Kidney tubule cell (primary cell): ENCODE measurements at regions not wholly inside any gene's neighbourhood (a gene's known extent, or its start where the extent isn't known, plus 50 kb on each side); places are given as distances from the start of the nearest gene placed in this dataset.

Experiments used
- DNase-seq: peaks from one replicate; pipeline ENCODE4 v3.0.0-alpha.2; 2018; ENCODE audit warnings: low spot score

GRCh38 chr1:14137411-14138134 lies 437.6 kb downstream of the PRDM2 start:
- peak; percentile 44 for DNase-seq

DNA sequence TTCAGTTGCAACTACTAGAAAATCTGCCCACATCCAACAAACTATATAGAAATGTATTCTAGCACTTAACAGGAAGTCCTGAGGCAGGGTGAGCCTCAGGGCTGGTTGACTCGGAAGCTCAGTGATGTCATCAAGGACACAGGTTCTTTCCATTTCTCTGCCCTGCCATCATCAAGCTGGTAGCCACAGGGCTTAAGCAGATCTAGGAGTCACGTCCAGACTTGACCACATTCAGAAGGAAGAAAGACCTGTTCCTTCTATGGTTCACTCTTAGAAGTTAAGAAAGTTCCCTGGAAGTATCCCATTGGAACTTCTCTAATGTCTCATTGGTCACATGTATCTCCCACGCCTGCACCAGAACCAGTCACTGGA lies 438.1 kb downstream of the PRDM2 start:
- peak; percentile 87 for DNase-seq

DNA sequence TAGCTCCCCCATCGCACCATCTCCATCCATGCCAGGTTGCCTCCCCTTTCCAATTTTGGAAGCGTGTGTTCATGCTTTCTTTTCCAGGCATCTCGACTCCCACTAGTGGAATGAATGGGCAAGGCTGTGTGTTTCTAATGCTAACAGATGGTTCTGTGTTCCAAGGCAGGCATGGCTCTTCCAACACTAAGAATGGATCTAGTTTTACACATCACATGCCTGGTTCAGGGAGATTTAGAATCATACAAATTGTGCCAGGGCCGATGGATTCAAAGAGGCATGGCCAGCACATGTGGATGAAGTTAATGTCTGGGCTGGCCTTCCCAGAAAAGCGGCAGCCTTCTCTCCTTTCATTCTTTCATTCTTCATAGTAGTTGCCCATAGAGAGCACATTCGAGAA lies 438.7 kb downstream of the PRDM2 start:
- DNase-seq = no peak

DNA sequence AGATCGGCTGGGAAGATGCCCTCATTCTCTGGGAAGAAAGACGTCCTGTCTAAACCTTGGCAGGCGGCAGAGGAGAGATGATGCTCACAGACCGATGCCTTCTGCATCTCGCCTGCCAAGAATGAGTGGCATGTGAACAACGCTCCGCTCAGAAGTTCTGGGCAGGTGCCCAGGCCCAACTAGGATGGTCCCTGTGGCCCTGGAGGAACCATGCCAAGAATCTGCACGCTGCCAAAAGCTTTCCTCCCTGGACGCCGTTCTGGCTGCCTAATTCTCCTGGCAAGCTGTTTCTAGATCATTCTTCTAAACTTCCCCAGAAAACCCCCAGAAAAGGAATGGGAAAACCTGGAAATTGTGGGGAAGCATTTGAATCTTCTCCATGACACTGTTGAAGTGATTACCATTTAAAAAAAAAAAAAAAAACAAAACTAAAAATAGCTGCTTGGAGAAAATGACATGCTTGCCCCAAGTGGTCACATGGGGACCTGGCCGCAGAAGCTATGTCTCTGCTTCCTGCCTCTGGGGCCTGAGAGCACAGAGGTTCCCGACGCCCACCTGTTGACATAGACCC lies 440.9 kb downstream of the PRDM2 start:
- DNase-seq = peak; percentile 67

DNA sequence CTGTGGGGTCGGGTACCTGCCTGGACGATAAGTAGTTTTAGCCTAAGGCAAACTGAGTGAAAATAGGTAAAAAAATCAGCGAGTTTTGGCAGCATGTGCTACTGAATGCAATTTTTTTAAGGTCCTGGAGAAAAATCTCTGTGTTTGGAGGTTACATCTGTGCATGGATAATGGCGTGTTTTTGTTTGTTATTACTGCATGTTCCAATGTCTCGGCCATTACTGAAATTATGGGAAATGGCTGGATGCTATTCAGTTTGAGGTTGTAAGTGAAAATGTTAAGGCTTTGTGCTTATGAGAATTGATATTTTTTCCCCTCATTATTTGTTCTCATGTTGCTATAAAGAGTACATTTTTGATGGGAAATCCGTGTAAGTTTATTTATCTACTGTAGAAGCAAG lies 441.7 kb downstream of the PRDM2 start:
- DNase-seq = no peak

GRCh38 chr1:14142397-14143100 lies 442.6 kb downstream of the PRDM2 start:
- DNase-seq = no peak

DNA sequence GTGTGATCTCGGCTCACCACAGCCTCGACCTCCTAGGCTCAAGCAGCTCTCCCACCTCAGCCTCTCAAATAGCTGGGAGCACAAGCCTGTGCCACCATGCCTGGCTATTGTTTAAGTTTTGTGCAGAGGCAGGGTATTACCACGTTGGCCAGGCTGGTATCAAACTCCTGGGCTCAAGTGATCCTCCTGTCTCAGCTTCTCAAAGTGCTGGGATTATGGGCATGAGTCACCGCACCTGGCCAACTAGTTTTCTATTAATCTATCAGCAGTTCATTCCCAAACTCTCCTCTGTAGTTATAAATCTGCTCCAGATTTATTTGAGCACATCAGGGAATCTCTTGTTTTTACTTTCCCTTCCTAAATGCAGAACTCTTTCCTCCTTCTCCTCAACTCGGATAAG lies 443.8 kb downstream of the PRDM2 start:
- peak; percentile 19 for DNase-seq

DNA sequence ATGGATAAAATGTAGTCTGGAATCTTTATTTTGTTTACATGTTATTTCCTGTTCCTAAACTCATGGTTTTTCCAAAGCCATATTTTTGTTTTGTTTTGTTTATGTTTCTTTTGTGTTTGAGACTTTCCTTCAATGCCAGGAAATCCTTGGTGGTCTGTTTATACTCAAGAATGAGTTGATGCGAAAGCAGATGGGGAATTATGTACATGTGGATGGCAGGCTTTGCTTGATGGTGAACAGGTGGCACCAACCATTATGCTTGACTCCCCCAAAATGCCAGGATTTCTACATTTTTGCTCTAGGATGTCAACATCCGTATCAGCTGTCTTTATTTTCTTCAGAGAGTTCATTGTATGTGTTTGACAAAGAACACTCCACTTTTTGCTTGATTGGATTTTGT lies 448.5 kb downstream of the PRDM2 start:
- no peak for DNase-seq

DNA sequence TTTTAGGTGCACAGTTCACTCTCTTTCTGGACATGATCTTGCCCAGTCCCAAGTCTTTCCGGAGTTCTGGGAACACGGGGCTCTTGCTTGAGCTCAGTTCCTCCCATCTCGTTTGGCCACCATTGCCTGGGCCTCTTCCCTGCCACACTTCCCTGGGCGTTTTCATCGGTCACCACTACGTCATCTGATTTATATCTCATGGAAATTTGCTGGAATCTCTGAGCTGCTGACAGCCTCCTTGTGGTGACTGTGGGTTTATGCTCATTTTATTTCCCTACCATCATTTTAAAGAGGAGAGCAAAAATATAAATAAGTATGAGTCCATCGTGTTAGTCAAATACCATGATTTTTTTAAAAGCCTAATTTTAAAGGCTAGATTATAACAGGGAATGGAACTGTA lies 449.1 kb upstream of the KAZN start:
- no peak for DNase-seq

DNA sequence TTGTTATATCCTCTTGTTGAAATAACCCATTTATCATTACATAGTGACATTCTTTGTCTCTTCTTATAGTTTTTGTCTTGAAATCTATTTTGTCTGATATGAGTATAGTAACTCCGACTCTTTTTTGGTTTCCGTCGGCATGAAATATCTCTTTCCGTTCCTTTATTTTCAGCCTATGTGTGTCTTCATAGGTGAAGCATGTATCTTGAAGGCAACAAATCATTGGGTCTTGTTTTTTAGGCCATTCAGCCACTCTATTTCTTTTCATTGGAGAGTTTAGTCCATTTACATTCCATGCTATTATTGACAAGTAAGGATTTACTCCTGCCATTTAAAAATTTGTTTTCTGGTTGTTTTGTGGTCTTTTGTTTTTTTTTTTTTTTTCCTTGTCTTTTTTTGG lies 441.9 kb upstream of the KAZN start:
- no peak for DNase-seq

DNA sequence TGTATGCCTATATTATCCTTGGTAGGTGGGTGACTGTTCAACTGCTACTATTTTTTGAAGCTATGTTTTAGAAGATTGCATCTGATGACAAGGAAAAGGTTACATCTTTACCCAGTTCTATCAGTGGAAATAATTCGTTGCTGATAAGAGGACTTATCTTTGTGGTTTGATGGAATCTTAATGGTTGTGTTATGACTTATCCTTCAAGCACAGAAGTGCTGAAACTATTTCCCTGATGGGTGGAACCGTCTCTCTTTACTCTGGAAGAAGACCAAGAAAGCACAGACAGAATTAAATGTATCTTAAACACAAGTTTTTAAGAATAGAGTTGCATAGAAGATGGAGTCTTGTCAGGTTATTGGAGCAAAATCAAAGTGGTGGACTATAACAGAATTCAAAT lies 437.7 kb upstream of the KAZN start:
- no peak for DNase-seq

DNA sequence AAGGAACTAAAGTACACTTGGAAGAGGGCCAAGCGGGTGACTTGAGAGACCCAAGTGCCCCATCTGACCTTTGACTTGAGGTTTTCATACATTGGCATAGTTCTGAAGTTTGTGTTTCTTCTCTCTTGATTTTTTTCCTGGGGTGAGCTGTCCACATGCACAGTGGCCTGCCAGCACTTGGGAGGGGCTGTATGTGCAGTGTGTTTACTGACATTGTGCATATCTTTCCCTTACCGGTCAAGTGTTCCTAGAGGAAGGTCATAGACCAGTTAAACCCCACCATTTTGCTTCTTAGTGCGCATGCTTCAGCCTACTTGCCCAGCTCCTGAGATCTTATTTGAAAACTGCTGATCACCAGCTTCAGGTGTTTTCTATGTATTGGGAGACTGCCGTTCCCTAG lies 435.2 kb upstream of the KAZN start:
- DNase-seq = no peak

DNA sequence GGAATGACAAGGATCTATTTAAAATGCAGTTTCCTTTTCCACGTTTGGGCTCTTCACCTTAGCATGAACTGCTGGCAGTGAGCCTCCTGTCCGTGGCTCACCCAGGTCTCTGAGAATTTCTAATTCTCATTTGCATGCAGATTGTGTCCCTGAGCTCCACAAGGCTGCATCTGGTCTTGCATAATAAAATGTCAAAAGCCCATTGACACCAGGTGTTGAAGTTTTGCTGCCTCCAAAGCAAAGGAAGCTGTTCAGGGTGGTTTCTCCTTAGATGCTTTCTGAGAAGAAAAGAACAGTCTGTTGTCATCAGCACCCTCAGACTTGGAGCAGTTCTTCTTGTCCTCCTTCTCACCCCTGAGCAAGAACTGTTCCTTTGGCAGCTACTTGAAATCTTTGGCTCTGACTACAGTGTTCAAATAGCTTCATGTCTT lies 433.1 kb upstream of the KAZN start:
- DNase-seq = peak; percentile 5

DNA sequence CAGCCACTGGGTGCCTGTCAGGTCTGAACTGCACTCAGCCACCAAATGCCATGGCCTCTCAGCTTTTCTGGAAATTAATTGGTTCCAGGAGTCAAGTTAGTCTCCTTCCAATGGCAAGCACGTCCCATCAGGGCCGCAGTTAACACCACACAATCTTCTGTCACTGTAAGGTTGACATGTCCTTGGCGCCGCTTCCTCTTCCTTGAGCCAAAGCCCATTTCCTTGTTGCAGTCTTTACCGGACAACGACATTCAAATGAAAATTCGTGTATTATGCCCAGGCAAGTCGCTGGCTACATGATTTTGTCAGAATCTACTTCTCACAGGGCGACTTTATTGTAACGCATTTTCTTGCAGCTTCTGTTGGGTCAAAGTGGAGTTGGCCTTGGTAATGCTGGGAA lies 430.6 kb upstream of the KAZN start:
- no peak for DNase-seq

GRCh38 chr1:14168326-14169063 lies 430.0 kb upstream of the KAZN start:
- DNase-seq = peak; percentile 60

DNA sequence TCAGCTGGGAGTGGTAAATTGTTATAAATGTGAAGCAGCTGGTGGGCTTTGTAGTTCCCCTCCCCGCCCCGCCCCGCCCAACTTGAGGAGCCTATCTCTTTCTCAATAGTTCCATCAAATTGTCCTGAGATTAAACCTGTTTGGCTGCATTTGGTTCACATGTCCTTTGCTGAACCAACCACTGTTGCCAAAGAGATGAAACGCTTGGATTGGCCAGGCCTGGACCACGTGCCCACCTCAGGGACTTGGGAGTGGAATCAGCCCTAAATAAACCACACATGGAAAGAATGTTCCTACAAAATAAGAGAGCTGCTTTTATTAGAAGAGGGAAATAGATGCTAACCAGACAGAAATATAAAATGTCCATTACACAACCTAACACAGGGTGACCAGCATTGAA lies 424.9 kb upstream of the KAZN start:
- DNase-seq = no peak

GRCh38 chr1:14177866-14178265 lies 420.6 kb upstream of the KAZN start:
- DNase-seq = peak; percentile 1

GRCh38 chr1:14180738-14181137 lies 417.7 kb upstream of the KAZN start:
- DNase-seq = no peak

GRCh38 chr1:14181191-14181795 lies 417.2 kb upstream of the KAZN start:
- DNase-seq = no peak

DNA sequence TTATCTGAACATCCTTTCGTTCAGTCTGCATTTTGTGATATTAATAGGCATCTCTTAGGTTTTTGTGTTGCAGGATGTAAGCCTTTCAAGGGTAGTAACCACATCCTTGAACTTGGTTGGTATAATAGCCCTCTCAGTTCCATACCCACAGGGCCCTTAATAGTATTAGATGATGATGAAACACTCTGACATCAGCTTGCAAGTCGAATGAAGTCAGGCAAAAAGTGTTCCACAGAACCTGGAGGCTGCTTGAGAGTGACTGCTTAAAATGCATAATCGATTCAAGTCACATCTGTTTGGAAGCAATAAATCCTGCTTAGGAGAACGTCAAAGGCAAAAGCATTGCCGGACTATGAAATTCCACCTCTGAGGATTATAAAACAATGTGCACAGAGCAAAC lies 415.6 kb upstream of the KAZN start:
- DNase-seq = no peak

DNA sequence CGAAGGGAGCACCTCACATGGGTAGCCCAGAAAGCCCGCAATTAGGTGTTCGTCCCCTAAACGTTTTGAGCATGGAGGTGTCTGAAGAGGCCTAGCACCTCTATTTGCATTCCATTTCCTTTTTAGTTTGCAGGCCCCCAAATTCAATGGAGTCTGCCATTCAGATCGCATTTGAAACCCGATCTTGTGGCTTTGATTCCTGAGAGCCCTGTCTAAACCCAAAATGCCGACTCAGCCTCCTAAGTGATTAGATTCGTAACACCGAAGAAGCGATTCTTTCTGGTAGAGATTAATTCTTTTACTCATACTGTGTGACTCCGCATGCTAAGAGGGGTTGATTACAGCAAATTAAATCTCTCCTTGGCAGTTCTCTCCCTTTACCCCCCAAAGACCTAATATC lies 415.2 kb upstream of the KAZN start:
- no peak for DNase-seq

GRCh38 chr1:14184454-14184853 lies 414.0 kb upstream of the KAZN start:
- DNase-seq = no peak
